ENCODE measurements at regions not wholly inside any gene's neighbourhood (a gene's known extent, or its start where the extent isn't known, plus 50 kb on each side); places are given as distances from the start of the nearest gene placed in this dataset.
"Not testable (repeated sequence)": the region's sequence is repeated elsewhere in the genome, so short reads cannot be mapped to it uniquely, and the experiment has no call there.

- Mint-ChIP-seq H3K4me3 (no peak overlapping the region), H3K27me3 (peaks cover 2% of the 10 kb centered on the region), H3K4me1 (no peaks in the 10 kb centered on the region), H3K9me3 (no peaks in the 10 kb centered on the region), H3K27ac (no peak overlapping the region), H3K36me3 (no peaks in the 10 kb centered on the region)
Measured at GRCh38 chr17:62147284-62147683, 82.2 kb upstream of the MED13 start.

- peaks cover 0 to 3% (median 0%) of the 10 kb centered on the region in 3 donors for H3K4me1 Mint-ChIP-seq
- peak overlapping the region in 2 of 4 donors; percentile 3 to 69 for H3K4me3 Mint-ChIP-seq
- H3K36me3 Mint-ChIP-seq, result no peaks in the 10 kb centered on the region
- H3K27ac Mint-ChIP-seq, result no peak overlapping the region
- peaks cover 23% of the 10 kb centered on the region for H3K27me3 Mint-ChIP-seq
- H3K9me3 Mint-ChIP-seq, result peaks cover 0 to 4% (median 2%) of the 10 kb centered on the region in 3 donors
Measured at GRCh38 chr17:62140836-62141235, 75.8 kb upstream of the MED13 start.

- Mint-ChIP-seq H3K4me1 (peaks cover 0 to 3% (median 0%) of the 10 kb centered on the region in 3 donors), H3K9me3 (peaks cover 0 to 4% (median 2%) of the 10 kb centered on the region in 3 donors), H3K36me3 (no peaks in the 10 kb centered on the region), H3K27ac (no peak overlapping the region), H3K4me3 (peak overlapping the region in 2 of 4 donors; percentile 3 to 69), H3K27me3 (peaks cover 23% of the 10 kb centered on the region)
Measured at GRCh38 chr17:62140376-62140775, 75.3 kb upstream of the MED13 start.

- H3K27ac Mint-ChIP-seq, H3K4me1 Mint-ChIP-seq, H3K36me3 Mint-ChIP-seq, H3K4me3 Mint-ChIP-seq, H3K9me3 Mint-ChIP-seq: not testable (repeated sequence)
- peaks cover 23% of the 10 kb centered on the region for H3K27me3 Mint-ChIP-seq
Measured at GRCh38 chr17:62139690-62140354, 74.7 kb upstream of the MED13 start.

- Mint-ChIP-seq H3K27ac (no peak overlapping the region), H3K27me3 (peaks cover 23% of the 10 kb centered on the region), H3K9me3 (peaks cover 0 to 4% (median 2%) of the 10 kb centered on the region in 3 donors), H3K36me3 (no peaks in the 10 kb centered on the region), H3K4me3 (peak overlapping the region in 2 of 4 donors; percentile 52 to 63), H3K4me1 (peaks cover 0 to 3% (median 0%) of the 10 kb centered on the region in 3 donors)
Measured at GRCh38 chr17:62139141-62139540, 74.1 kb upstream of the MED13 start.

- not testable (repeated sequence) for H3K4me1 Mint-ChIP-seq, H3K36me3 Mint-ChIP-seq, H3K9me3 Mint-ChIP-seq, H3K27ac Mint-ChIP-seq
- Mint-ChIP-seq H3K27me3 (peaks cover 23% of the 10 kb centered on the region), H3K4me3 (peak overlapping the region in 3 of 4 donors; percentile 38 to 63 (median 52))
Measured at GRCh38 chr17:62138676-62139121, 73.6 kb upstream of the MED13 start.

- Mint-ChIP-seq H3K27me3 (peaks cover 23% of the 10 kb centered on the region), H3K4me3 (peak overlapping the region in 1 of 4 donors; percentile 21)
- H3K9me3 Mint-ChIP-seq, H3K4me1 Mint-ChIP-seq, H3K27ac Mint-ChIP-seq, H3K36me3 Mint-ChIP-seq: not testable (repeated sequence)
Measured at GRCh38 chr17:62137734-62138624, 72.9 kb upstream of the MED13 start.

GRCh38 chr17:62137013-62137733 is 72.1 kb upstream of the MED13 start:
- H3K27me3 Mint-ChIP-seq, result peaks cover 23% of the 10 kb centered on the region
- H3K4me3 Mint-ChIP-seq, H3K27ac Mint-ChIP-seq, H3K4me1 Mint-ChIP-seq, H3K36me3 Mint-ChIP-seq, H3K9me3 Mint-ChIP-seq: not testable (repeated sequence)

GRCh38 chr17:62135742-62136141 is 70.7 kb upstream of the MED13 start:
- peaks cover 0 to 3% (median 0%) of the 10 kb centered on the region in 3 donors for H3K4me1 Mint-ChIP-seq

GRCh38 chr17:62135096-62135495 is 70.0 kb upstream of the MED13 start:
- not testable (repeated sequence) for H3K4me1 Mint-ChIP-seq, H3K9me3 Mint-ChIP-seq, H3K4me3 Mint-ChIP-seq, H3K36me3 Mint-ChIP-seq, H3K27ac Mint-ChIP-seq
- H3K27me3 Mint-ChIP-seq, result peaks cover 22% of the 10 kb centered on the region

More at GRCh38 chr17:62135742-62136141, 70.7 kb upstream of the MED13 start:
- Mint-ChIP-seq H3K9me3 (no peaks in the 10 kb centered on the region), H3K27ac (peak overlapping the region in 1 of 3 donors; percentile 31), H3K36me3 (no peaks in the 10 kb centered on the region), H3K27me3 (peaks cover 24% of the 10 kb centered on the region), H3K4me3 (no peak overlapping the region)

GRCh38 chr17:62134397-62134796 is 69.3 kb upstream of the MED13 start:
- Mint-ChIP-seq H3K4me3 (no peak overlapping the region), H3K27ac (no peak overlapping the region), H3K9me3 (no peaks in the 10 kb centered on the region), H3K36me3 (no peaks in the 10 kb centered on the region), H3K27me3 (peaks cover 20% of the 10 kb centered on the region), H3K4me1 (no peaks in the 10 kb centered on the region)

GRCh38 chr17:62131271-62131670 is 66.2 kb upstream of the MED13 start:
- not testable (repeated sequence) for H3K27me3 Mint-ChIP-seq, H3K9me3 Mint-ChIP-seq, H3K36me3 Mint-ChIP-seq, H3K4me3 Mint-ChIP-seq, H3K27ac Mint-ChIP-seq, H3K4me1 Mint-ChIP-seq

GRCh38 chr17:62130739-62131138 is 65.7 kb upstream of the MED13 start:
- Mint-ChIP-seq H3K9me3 (no peaks in the 10 kb centered on the region), H3K27ac (no peak overlapping the region), H3K4me3 (no peak overlapping the region), H3K4me1 (no peaks in the 10 kb centered on the region), H3K27me3 (peaks cover 2% of the 10 kb centered on the region), H3K36me3 (no peaks in the 10 kb centered on the region)

GRCh38 chr17:62126292-62126691 is 61.2 kb upstream of the MED13 start:
- H3K4me3 Mint-ChIP-seq, result no peak overlapping the region
- H3K4me1 Mint-ChIP-seq, result peaks cover 0 to 3% (median 0%) of the 10 kb centered on the region in 3 donors
- peaks cover 2% of the 10 kb centered on the region for H3K27me3 Mint-ChIP-seq
- H3K9me3 Mint-ChIP-seq, result no peaks in the 10 kb centered on the region
- peaks cover under 1% of the 10 kb centered on the region for H3K36me3 Mint-ChIP-seq
- no peak overlapping the region for H3K27ac Mint-ChIP-seq

- Mint-ChIP-seq H3K27ac (no peak overlapping the region), H3K27me3 (no peaks in the 10 kb centered on the region)
Measured at GRCh38 chr17:62125307-62125706, 60.2 kb upstream of the MED13 start.

More at GRCh38 chr17:62125307-62125706, 60.2 kb upstream of the MED13 start:
- H3K9me3 Mint-ChIP-seq, result no peaks in the 10 kb centered on the region
- peaks cover 0 to 3% (median 0%) of the 10 kb centered on the region in 3 donors for H3K4me1 Mint-ChIP-seq
- H3K4me3 Mint-ChIP-seq, result no peak overlapping the region
- peaks cover 1% of the 10 kb centered on the region for H3K36me3 Mint-ChIP-seq
